ENCODE measurements at regions not wholly inside any gene's neighbourhood (a gene's known extent, or its start where the extent isn't known, plus 50 kb on each side); places are given as distances from the start of the nearest gene placed in this dataset.

- TF ChIP-seq CTCF (IDR thresholded peaks at IDR 0.05) = no peak
- no peak for TF ChIP-seq EZH2 (IDR thresholded peaks at IDR 0.05; ENCODE audit: borderline replicate concordance, insufficient read depth, low read depth, low read length, poor library complexity, severe bottlenecking)
These were observed 151.3 kb upstream of the SLC39A10 start for GRCh38 chr2:195505701-195506100.

Measured in B cell (primary cell).